ENCODE measurements at regions not wholly inside any gene's neighbourhood (a gene's known extent, or its start where the extent isn't known, plus 50 kb on each side); places are given as distances from the start of the nearest gene placed in this dataset.

DNA sequence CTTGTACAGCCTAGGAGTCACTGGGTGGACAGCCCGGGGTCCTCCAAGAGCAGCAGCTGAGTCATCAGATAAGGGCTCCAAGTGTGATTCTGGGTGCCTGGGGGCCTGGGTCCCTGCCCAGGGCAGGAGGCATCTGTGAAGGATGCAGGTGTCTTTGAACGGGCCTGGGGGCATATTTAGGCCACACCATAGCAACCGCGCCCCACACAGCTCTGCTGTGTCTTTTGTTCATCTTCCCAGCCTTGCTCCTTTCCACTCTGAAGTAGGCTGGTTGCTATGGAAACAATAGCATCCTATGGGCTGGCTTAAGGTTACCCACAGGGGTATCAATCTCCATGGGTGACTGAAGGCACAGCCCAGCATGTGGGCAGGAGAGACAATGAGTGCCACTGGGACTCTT lies 324.7 kb downstream of the TCERG1L start:
- H3K4me1 ChIP-seq (ENCODE audit: insufficient read depth, low read length): no peaks in the 10 kb centered on the region
- H4K20me1 ChIP-seq (ENCODE audit: control insufficient read depth, insufficient read depth, insufficient read length): no peaks in the 10 kb centered on the region
- no peak overlapping the region for H4K5ac ChIP-seq (ENCODE audit: insufficient read length, low read depth, low read length)
- H4K8ac ChIP-seq (replicated peaks; ENCODE audit: insufficient read length, low read depth, low read length): no peak overlapping the region
- TF ChIP-seq, protein P1, sequence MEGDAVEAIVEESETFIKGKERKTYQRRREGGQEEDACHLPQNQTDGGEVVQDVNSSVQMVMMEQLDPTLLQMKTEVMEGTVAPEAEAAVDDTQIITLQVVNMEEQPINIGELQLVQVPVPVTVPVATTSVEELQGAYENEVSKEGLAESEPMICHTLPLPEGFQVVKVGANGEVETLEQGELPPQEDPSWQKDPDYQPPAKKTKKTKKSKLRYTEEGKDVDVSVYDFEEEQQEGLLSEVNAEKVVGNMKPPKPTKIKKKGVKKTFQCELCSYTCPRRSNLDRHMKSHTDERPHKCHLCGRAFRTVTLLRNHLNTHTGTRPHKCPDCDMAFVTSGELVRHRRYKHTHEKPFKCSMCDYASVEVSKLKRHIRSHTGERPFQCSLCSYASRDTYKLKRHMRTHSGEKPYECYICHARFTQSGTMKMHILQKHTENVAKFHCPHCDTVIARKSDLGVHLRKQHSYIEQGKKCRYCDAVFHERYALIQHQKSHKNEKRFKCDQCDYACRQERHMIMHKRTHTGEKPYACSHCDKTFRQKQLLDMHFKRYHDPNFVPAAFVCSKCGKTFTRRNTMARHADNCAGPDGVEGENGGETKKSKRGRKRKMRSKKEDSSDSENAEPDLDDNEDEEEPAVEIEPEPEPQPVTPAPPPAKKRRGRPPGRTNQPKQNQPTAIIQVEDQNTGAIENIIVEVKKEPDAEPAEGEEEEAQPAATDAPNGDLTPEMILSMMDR (conservative IDR thresholded peaks at IDR 0.05): no peak
- H3K9me3 Mint-ChIP-seq: peaks cover 11 to 20% of the 10 kb centered on the region in 2 experiments
- no peak overlapping the region for H3K18ac ChIP-seq (ENCODE audit: insufficient read length, low read depth, low read length)
- no peak overlapping the region for H2BK12ac ChIP-seq (ENCODE audit: insufficient read length, low read depth, low read length)
- H3K79me1 ChIP-seq (ENCODE audit: insufficient read depth, low read depth, low read length, poor library complexity, severe bottlenecking): no peaks in the 10 kb centered on the region
- no peak overlapping the region for H3K4me2 ChIP-seq (ENCODE audit: insufficient read depth, insufficient read length, low read length)
- no peak overlapping the region for H3K4ac ChIP-seq (ENCODE audit: low read depth, low read length)
- H2BK5ac ChIP-seq (ENCODE audit: insufficient read length, low read length): no peak overlapping the region
- no peaks in the 10 kb centered on the region for H3K27me3 ChIP-seq (ENCODE audit: insufficient read depth, low read length)
- no peak overlapping the region for H2BK15ac ChIP-seq (ENCODE audit: low read depth, low read length)
- peaks cover 0 to 18% (median 12%) of the 10 kb centered on the region in 3 experiments; a peak in 6 of 7 replicates for H3K36me3 Mint-ChIP-seq (ENCODE audit: insufficient read depth in 1 of 3, low read depth in 3 of 3)
- no peak overlapping the region for H4K91ac ChIP-seq (ENCODE audit: insufficient read length, low read depth, low read length)
- no peak overlapping the region for H3K56ac ChIP-seq (ENCODE audit: insufficient read length, low read depth, low read length)
- no peaks in the 10 kb centered on the region; the same call in none of the 2 replicates for H3K27me3 Mint-ChIP-seq (ENCODE audit: low read depth)
- no peak for DNase-seq
- WGBS (ENCODE audit: extremely low coverage, insufficient read length, low lambda C conversion rate): no CpG with 5 or more reads among the region's 4 CpGs
- H3K4me1 Mint-ChIP-seq: peaks cover 0 to 3% of the 10 kb centered on the region in 2 experiments; a peak in 1 of 4 replicates
- H2AFZ ChIP-seq (ENCODE audit: low read length): no peak overlapping the region
- H2BK120ac ChIP-seq (ENCODE audit: low read depth, low read length, poor library complexity, severe bottlenecking): no peak overlapping the region
- H3K23me2 ChIP-seq (ENCODE audit: insufficient read length, low read depth, low read length, poor library complexity, severe bottlenecking): no peaks in the 10 kb centered on the region
- H3T11ph ChIP-seq (ENCODE audit: low read length): no peak overlapping the region
- H2AK5ac ChIP-seq (ENCODE audit: insufficient read length, low read length): no peak overlapping the region
- no peak overlapping the region for H3K27ac Mint-ChIP-seq
- H3K23ac ChIP-seq (ENCODE audit: insufficient read length, low read depth, low read length): no peak overlapping the region
- H3K27ac ChIP-seq (ENCODE audit: insufficient read length, low read depth, low read length): no peak overlapping the region
- no peak overlapping the region for H3K14ac ChIP-seq (ENCODE audit: insufficient read depth, low read length)
- no peak overlapping the region for H3K9ac ChIP-seq (ENCODE audit: extremely low read depth, insufficient read length, low read length)
- no peaks in the 10 kb centered on the region for H3K9me3 ChIP-seq (ENCODE audit: control insufficient read depth, low read depth, low read length)
- H2BK20ac ChIP-seq (ENCODE audit: low read depth, low read length, poor library complexity, severe bottlenecking): no peak overlapping the region
- no peaks in the 10 kb centered on the region for H3K79me2 ChIP-seq (ENCODE audit: insufficient read depth, low read length)
- H3K4me3 Mint-ChIP-seq: no peak overlapping the region

Data from H9 (cell line).